ENCODE measurements at regions not wholly inside any gene's neighbourhood (a gene's known extent, or its start where the extent isn't known, plus 50 kb on each side); places are given as distances from the start of the nearest gene placed in this dataset.

- TF ChIP-seq CTCF (IDR thresholded peaks at IDR 0.05; ENCODE audit: insufficient read depth, low read depth, low read length) (no peak), EZH2 (IDR thresholded peaks at IDR 0.05; ENCODE audit: insufficient read depth, low read length) (no peak)
Observed at GRCh38 chr5:44871401-44871800, 62.7 kb downstream of the MRPS30 start.

Measured in astrocyte (in vitro differentiated cells and primary cell).